ENCODE measurements at regions not wholly inside any gene's neighbourhood (a gene's known extent, or its start where the extent isn't known, plus 50 kb on each side); places are given as distances from the start of the nearest gene placed in this dataset.

GRCh38 chr4:185902654-185903053 is 90.7 kb upstream of the SORBS2 start:
- TF ChIP-seq POLR2AphosphoS5 (IDR thresholded peaks at IDR 0.05) (no peak), CTCF (IDR thresholded peaks at IDR 0.05) (no peak), EP300 (IDR thresholded peaks at IDR 0.05) (no peak), POLR2A (IDR thresholded peaks at IDR 0.05) (no peak)
- Histone ChIP-seq H3K4me3 (no peak overlapping the region), H3K27me3 (no peaks in the 10 kb centered on the region), H3K27ac (no peak overlapping the region), H3K9me3 (no peaks in the 10 kb centered on the region), H3K36me3 (no peaks in the 10 kb centered on the region), H3K4me1 (no peaks in the 10 kb centered on the region)
- no peak for DNase-seq
- WGBS, 2 donors: 35 to 80% methylated on average over 4 of the region's 4 CpGs
- intact Hi-C loops (cut with DNase I): no loop called here

- no peaks in the 10 kb centered on the region for H3K4me1 ChIP-seq
- whole genome bisulfite sequencing, 2 donors: 95 to 97% methylated on average over 1 of the region's 1 CpG
- H3K9me3 ChIP-seq: no peaks in the 10 kb centered on the region
- H3K4me3 ChIP-seq: no peak overlapping the region
- H3K27ac ChIP-seq: no peak overlapping the region
- TF ChIP-seq EP300 (IDR thresholded peaks at IDR 0.05): no peak
- TF ChIP-seq POLR2AphosphoS5 (IDR thresholded peaks at IDR 0.05): no peak
- TF ChIP-seq CTCF (IDR thresholded peaks at IDR 0.05): no peak
- no peak for TF ChIP-seq POLR2A (IDR thresholded peaks at IDR 0.05)
- no peaks in the 10 kb centered on the region for H3K27me3 ChIP-seq
- no peak for DNase-seq
- intact Hi-C loops (cut with DNase I): no loop called here
- no peaks in the 10 kb centered on the region for H3K36me3 ChIP-seq
Measured at GRCh38 chr4:185903205-185903604, 91.2 kb upstream of the SORBS2 start.

GRCh38 chr4:185904381-185904780 is 92.4 kb upstream of the SORBS2 start:
- TF ChIP-seq EP300 (IDR thresholded peaks at IDR 0.05) (no peak), CTCF (IDR thresholded peaks at IDR 0.05) (no peak), POLR2AphosphoS5 (IDR thresholded peaks at IDR 0.05) (no peak), POLR2A (IDR thresholded peaks at IDR 0.05) (no peak)
- no peaks in the 10 kb centered on the region for H3K9me3 ChIP-seq
- no peak overlapping the region for H3K27ac ChIP-seq
- no peaks in the 10 kb centered on the region for H3K36me3 ChIP-seq
- no peaks in the 10 kb centered on the region for H3K4me1 ChIP-seq
- DNase-seq: no peak
- H3K27me3 ChIP-seq: no peaks in the 10 kb centered on the region
- WGBS, 2 donors: 74 to 84% methylated on average over 5 of the region's 5 CpGs
- intact Hi-C loops (cut with DNase I): no loop called here
- H3K4me3 ChIP-seq: no peak overlapping the region

- DNase-seq: no peak
- Histone ChIP-seq H3K36me3 (no peaks in the 10 kb centered on the region), H3K9me3 (no peaks in the 10 kb centered on the region), H3K27me3 (no peaks in the 10 kb centered on the region), H3K4me1 (peaks cover 0 to 9% (median 7%) of the 10 kb centered on the region in 4 donors), H3K4me3 (no peak overlapping the region), H3K27ac (no peak overlapping the region)
- TF ChIP-seq POLR2AphosphoS5 (IDR thresholded peaks at IDR 0.05) (no peak), EP300 (IDR thresholded peaks at IDR 0.05) (no peak), POLR2A (IDR thresholded peaks at IDR 0.05) (no peak), CTCF (IDR thresholded peaks at IDR 0.05) (no peak)
- intact Hi-C loops (cut with DNase I): loop anchor here (10.0 kb wide), 1 partner anchor 65 kb away; no protein-coding TSS in a partner anchor
- WGBS, 2 donors: 72 to 89% methylated on average over 2 of the region's 2 CpGs
Measured at GRCh38 chr4:185909972-185910371, 98.0 kb upstream of the SORBS2 start.

GRCh38 chr4:185911556-185912064 is 99.6 kb upstream of the SORBS2 start:
- Histone ChIP-seq H3K9me3 (no peaks in the 10 kb centered on the region), H3K27me3 (no peaks in the 10 kb centered on the region), H3K4me1 (peaks cover 0 to 9% (median 7%) of the 10 kb centered on the region in 4 donors), H3K4me3 (no peak overlapping the region), H3K36me3 (no peaks in the 10 kb centered on the region), H3K27ac (no peak overlapping the region)
- 91 to 92% methylated on average over 4 of the region's 4 CpGs for WGBS, 2 donors
- intact Hi-C loops (cut with DNase I): loop anchor here (10.0 kb wide), 1 partner anchor 67 kb away; no protein-coding TSS in a partner anchor
- DNase-seq: no peak
- TF ChIP-seq CTCF (IDR thresholded peaks at IDR 0.05) (no peak), POLR2AphosphoS5 (IDR thresholded peaks at IDR 0.05) (no peak), EP300 (IDR thresholded peaks at IDR 0.05) (no peak), POLR2A (IDR thresholded peaks at IDR 0.05) (no peak)
